ENCODE measurements at regions not wholly inside any gene's neighbourhood (a gene's known extent, or its start where the extent isn't known, plus 50 kb on each side); places are given as distances from the start of the nearest gene placed in this dataset.

DNA sequence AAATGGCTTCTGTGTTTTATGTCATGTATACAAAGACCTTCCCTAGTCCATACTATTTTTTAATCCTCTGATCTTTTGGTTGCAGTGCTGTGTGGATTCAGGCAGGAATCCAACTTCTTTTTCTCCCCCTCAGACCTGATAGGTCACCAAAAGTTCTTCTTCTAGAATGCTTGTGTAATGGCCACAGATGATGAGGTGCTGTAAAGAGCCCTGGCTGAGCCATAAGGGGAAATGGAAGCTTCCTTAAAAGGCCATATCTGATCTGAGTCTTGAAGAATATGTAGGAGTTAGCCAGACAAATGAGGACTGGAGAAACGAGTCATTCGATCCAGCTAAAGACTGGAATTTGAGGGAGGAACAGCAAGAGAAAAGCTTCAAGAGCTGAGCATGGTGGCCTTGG is 353.9 kb downstream of the PCNX1 start:
- WGBS, 5 donors: 66 to 81% (median 80%) methylated on average over 2 of the region's 2 CpGs
- Histone ChIP-seq H3K4me3 (no peak overlapping the region), H3K27ac (no peak overlapping the region), H3K4me1 (no peaks in the 10 kb centered on the region), H3K9me3 (peaks cover 0 to 26% (median 22%) of the 10 kb centered on the region in 4 donors), H3K36me3 (no peaks in the 10 kb centered on the region), H3K27me3 (no peaks in the 10 kb centered on the region)
- no peak for TF ChIP-seq POLR2AphosphoS5 (IDR thresholded peaks at IDR 0.05)
- TF ChIP-seq POLR2A (IDR thresholded peaks at IDR 0.05): no peak
- TF ChIP-seq EP300 (IDR thresholded peaks at IDR 0.05): no peak
- TF ChIP-seq, protein P1, sequence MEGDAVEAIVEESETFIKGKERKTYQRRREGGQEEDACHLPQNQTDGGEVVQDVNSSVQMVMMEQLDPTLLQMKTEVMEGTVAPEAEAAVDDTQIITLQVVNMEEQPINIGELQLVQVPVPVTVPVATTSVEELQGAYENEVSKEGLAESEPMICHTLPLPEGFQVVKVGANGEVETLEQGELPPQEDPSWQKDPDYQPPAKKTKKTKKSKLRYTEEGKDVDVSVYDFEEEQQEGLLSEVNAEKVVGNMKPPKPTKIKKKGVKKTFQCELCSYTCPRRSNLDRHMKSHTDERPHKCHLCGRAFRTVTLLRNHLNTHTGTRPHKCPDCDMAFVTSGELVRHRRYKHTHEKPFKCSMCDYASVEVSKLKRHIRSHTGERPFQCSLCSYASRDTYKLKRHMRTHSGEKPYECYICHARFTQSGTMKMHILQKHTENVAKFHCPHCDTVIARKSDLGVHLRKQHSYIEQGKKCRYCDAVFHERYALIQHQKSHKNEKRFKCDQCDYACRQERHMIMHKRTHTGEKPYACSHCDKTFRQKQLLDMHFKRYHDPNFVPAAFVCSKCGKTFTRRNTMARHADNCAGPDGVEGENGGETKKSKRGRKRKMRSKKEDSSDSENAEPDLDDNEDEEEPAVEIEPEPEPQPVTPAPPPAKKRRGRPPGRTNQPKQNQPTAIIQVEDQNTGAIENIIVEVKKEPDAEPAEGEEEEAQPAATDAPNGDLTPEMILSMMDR (IDR thresholded peaks at IDR 0.05): no peak
- intact Hi-C loops (cut with DNase I; ENCODE audit: low total_unique reads): no loop called here
- DNase-seq: no peak

DNA sequence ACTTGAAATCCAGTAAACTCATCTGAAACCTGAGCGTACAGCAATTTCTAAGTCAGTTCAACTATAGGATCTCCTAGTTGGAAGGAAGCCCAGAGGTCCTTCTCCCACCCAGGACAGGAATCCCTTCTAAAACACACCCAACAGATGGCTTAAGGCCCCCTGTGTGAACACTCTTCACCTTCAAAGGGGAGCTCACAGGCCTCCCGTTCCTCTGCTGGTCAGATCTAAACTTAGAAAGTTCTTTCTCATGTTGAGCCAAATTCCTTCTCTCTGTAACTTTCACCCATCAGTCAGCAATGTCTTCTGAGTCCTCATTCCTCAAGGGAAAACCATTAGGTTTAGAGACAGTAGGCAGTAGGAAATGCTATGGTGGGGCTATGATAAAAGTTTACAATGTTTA is 355.2 kb downstream of the PCNX1 start:
- Histone ChIP-seq H3K4me3 (no peak overlapping the region), H3K36me3 (no peaks in the 10 kb centered on the region), H3K27me3 (no peaks in the 10 kb centered on the region), H3K27ac (no peak overlapping the region), H3K4me1 (peaks cover 0 to 6% (median 4%) of the 10 kb centered on the region in 4 donors), H3K9me3 (peaks cover 0 to 24% (median 21%) of the 10 kb centered on the region in 4 donors)
- WGBS, 5 donors: 70 to 93% (median 88%) methylated on average over 2 of the region's 2 CpGs
- TF ChIP-seq POLR2A (IDR thresholded peaks at IDR 0.05): no peak
- TF ChIP-seq, protein P1 (IDR thresholded peaks at IDR 0.05): no peak
- no peak for TF ChIP-seq POLR2AphosphoS5 (IDR thresholded peaks at IDR 0.05)
- TF ChIP-seq EP300 (IDR thresholded peaks at IDR 0.05): no peak
- no peak for DNase-seq
- intact Hi-C loops (cut with DNase I; ENCODE audit: low total_unique reads): no loop called here

DNA sequence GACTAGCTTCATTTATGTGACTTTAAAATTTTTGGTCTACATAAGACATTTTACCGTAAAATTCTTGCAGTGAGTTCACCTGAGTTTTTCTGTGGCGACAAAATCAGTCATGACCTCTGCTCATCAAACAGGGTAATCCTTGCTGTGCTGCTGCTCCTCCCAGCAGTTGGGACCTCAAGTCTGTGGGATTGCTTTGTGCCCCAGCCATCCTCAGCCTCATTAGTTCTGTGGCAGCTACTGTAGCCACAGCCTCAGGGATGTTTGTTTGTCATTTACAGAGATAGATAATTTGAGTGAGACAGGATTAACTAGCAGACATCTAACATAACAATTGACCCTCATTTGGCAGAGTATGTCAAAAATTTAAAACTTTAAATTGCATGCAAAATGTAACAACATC is 357.0 kb downstream of the PCNX1 start:
- Histone ChIP-seq H3K27me3 (no peaks in the 10 kb centered on the region), H3K4me3 (no peak overlapping the region), H3K36me3 (no peaks in the 10 kb centered on the region), H3K27ac (no peak overlapping the region), H3K9me3 (peaks cover 0 to 10% (median 5%) of the 10 kb centered on the region in 4 donors), H3K4me1 (peaks cover 0 to 6% (median 5%) of the 10 kb centered on the region in 4 donors)
- TF ChIP-seq, protein P1 (IDR thresholded peaks at IDR 0.05): no peak
- TF ChIP-seq POLR2AphosphoS5 (IDR thresholded peaks at IDR 0.05) (no peak), EP300 (IDR thresholded peaks at IDR 0.05) (no peak), POLR2A (IDR thresholded peaks at IDR 0.05) (no peak)
- intact Hi-C loops (cut with DNase I; ENCODE audit: low total_unique reads): no loop called here
- WGBS, 5 donors: 94 to 98% (median 97%) methylated on average over 2 of the region's 2 CpGs
- no peak for DNase-seq

DNA sequence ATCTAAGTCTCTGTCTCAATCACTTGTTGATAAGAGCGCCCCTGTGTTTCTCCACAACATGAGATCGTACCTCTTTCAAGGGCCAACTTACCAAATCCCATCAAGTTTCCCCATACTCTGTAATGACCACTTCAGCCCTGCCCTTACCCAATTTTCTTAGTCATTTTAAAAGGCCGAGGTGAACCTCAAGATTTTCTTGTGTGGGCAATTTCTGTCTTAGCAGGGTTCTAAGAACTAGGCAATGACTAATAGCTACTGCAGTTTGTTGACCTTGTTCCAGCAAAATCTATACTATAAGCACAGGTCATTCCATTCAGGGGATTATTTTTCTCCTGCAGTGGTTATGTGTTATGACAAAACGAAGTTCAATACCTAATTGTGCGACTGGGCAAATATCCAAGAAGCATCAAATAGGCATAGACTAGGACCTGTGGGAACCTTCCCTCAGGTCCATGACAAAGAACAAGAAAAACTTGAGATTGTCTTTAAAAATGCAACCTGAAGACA is 359.8 kb downstream of the PCNX1 start:
- no peaks in the 10 kb centered on the region for H3K27me3 ChIP-seq
- 57 to 70% (median 66%) methylated on average over 5 of the region's 5 CpGs for WGBS, 5 donors
- H3K27ac ChIP-seq: no peak overlapping the region
- no peaks in the 10 kb centered on the region for H3K36me3 ChIP-seq
- H3K9me3 ChIP-seq: peaks cover 0 to 6% (median 0%) of the 10 kb centered on the region in 4 donors
- TF ChIP-seq, protein P1 (IDR thresholded peaks at IDR 0.05): no peak
- TF ChIP-seq POLR2AphosphoS5 (IDR thresholded peaks at IDR 0.05) (no peak), EP300 (IDR thresholded peaks at IDR 0.05) (no peak), POLR2A (IDR thresholded peaks at IDR 0.05) (no peak)
- peak in 1 of 2 donors; percentile 14 for DNase-seq
- intact Hi-C loops (cut with DNase I; ENCODE audit: low total_unique reads): no loop called here
- no peak overlapping the region for H3K4me3 ChIP-seq
- peaks cover 0 to 6% (median 5%) of the 10 kb centered on the region in 4 donors for H3K4me1 ChIP-seq

Measured in stomach (tissue), 8 donors.